Esophagus muscularis mucosa (tissue), 4 donors: ENCODE measurements at regions not wholly inside any gene's neighbourhood (a gene's known extent, or its start where the extent isn't known, plus 50 kb on each side); places are given as distances from the start of the nearest gene placed in this dataset.

Source experiments
- DNase-seq: peaks from one replicate; pipeline ENCODE4 v3.0.0-alpha.2; 2017; ENCODE audit errors: extremely low spot score
- H3K27ac ChIP-seq, 4 donors: fragments of 200-600 bp; sonication (generic); replicated peaks in 1 of 4; 1 replicate in 3 of 4; 2 replicates in 1 of 4; pipeline ENCODE4 v1.5.1; 2016 to 2019; ENCODE audit warnings: mild to moderate bottlenecking in 1 of 4
- H3K27me3 ChIP-seq, 4 donors: fragments of 200-600 bp; sonication (generic); one replicate each; pipeline versions ENCODE4 v1.5.1 to v1.6.0; 2016 to 2019
- H3K36me3 ChIP-seq, 4 donors: fragments of 200-600 bp; sonication (generic); one replicate each; pipeline ENCODE4 v1.5.1; 2016 to 2019
- H3K4me1 ChIP-seq, 4 donors: fragments of 200-600 bp; sonication (generic); one replicate each; pipeline ENCODE4 v1.5.1; 2016 to 2019
- H3K4me3 ChIP-seq, 4 donors: fragments of 200-600 bp; sonication (generic); 1 replicate in 2 of 4; 2 replicates in 2 of 4; pipeline ENCODE4 v1.5.1; 2016 to 2019; ENCODE audit warnings: mild to moderate bottlenecking in 4 of 4, moderate library complexity in 1 of 4
- H3K9me3 ChIP-seq, 4 donors: fragments of 200-600 bp; sonication (generic); 1 replicate in 3 of 4; 2 replicates in 1 of 4; pipeline ENCODE4 v1.5.1; 2016 to 2019
- CTCF ChIP-seq, 3 experiments: fragments of 200-600 bp in 2 of 3; fragments of 450-650 bp in 1 of 3; sonication (generic) in 2 of 3; IDR thresholded peaks; one replicate each; pipeline ENCODE4 v1.5.1; 2017 to 2019; ENCODE audit warnings: antibody characterized with exemption in 3 of 3, mild to moderate bottlenecking in 2 of 3, moderate library complexity in 1 of 3
- EP300 ChIP-seq: sonication (generic); formaldehyde crosslinking; IDR thresholded peaks from one replicate; pipeline ENCODE4 v1.6.1; 2017; ENCODE audit warnings: antibody characterized with exemption
- POLR2A ChIP-seq: fragments of 450-650 bp; IDR thresholded peaks from one replicate; pipeline ENCODE4 v1.6.1; 2017; ENCODE audit warnings: antibody characterized with exemption, moderate library complexity, mild to moderate bottlenecking, low read depth
- POLR2AphosphoS5 ChIP-seq, 2 donors: sonication (generic); formaldehyde crosslinking; IDR thresholded peaks; one replicate each; pipeline ENCODE4 v1.6.1; 2017; ENCODE audit warnings: antibody characterized with exemption in 2 of 2
- WGBS: methylation state at CpG from one replicate; pipeline ENCODE4 v1.1.5; 2018; 5-methylcytosine and 5-hydroxymethylcytosine counted together
- intact Hi-C: fragments of 100-400 bp; cut with DNase I; formaldehyde crosslinking; loops from one replicate; pipeline ENCODE4 v1.15.1; 2023

- Histone ChIP-seq H3K9me3 (no peaks in the 10 kb centered on the region), H3K27me3 (peaks cover 0 to 98% (median 16%) of the 10 kb centered on the region in 4 donors), H3K27ac (no peak overlapping the region), H3K4me3 (no peak overlapping the region), H3K36me3 (no peaks in the 10 kb centered on the region), H3K4me1 (no peaks in the 10 kb centered on the region)
- intact Hi-C loops: no loop called here
- 60% methylated on average over 3 of the region's 3 CpGs for WGBS
- no peak for DNase-seq
- TF ChIP-seq POLR2A (no peak), POLR2AphosphoS5 (IDR thresholded peaks at IDR 0.05) (no peak), CTCF (IDR thresholded peaks at IDR 0.05) (no peak), EP300 (no peak)
Measured at GRCh38 chr1:5386371-5386770, 605.9 kb downstream of the NPHP4 start.

GRCh38 chr1:5385956-5386355, 606.3 kb downstream of the NPHP4 start:
- Histone ChIP-seq H3K4me3 (no peak overlapping the region), H3K9me3 (no peaks in the 10 kb centered on the region), H3K36me3 (no peaks in the 10 kb centered on the region), H3K4me1 (no peaks in the 10 kb centered on the region), H3K27me3 (peaks cover 0 to 98% (median 16%) of the 10 kb centered on the region in 4 donors), H3K27ac (no peak overlapping the region)
- WGBS: 76% methylated on average over 7 of the region's 7 CpGs
- intact Hi-C loops: no loop called here
- DNase-seq: no peak
- no peak for TF ChIP-seq POLR2A
- no peak for TF ChIP-seq EP300
- no peak for TF ChIP-seq CTCF (IDR thresholded peaks at IDR 0.05)
- no peak for TF ChIP-seq POLR2AphosphoS5 (IDR thresholded peaks at IDR 0.05)

DNA sequence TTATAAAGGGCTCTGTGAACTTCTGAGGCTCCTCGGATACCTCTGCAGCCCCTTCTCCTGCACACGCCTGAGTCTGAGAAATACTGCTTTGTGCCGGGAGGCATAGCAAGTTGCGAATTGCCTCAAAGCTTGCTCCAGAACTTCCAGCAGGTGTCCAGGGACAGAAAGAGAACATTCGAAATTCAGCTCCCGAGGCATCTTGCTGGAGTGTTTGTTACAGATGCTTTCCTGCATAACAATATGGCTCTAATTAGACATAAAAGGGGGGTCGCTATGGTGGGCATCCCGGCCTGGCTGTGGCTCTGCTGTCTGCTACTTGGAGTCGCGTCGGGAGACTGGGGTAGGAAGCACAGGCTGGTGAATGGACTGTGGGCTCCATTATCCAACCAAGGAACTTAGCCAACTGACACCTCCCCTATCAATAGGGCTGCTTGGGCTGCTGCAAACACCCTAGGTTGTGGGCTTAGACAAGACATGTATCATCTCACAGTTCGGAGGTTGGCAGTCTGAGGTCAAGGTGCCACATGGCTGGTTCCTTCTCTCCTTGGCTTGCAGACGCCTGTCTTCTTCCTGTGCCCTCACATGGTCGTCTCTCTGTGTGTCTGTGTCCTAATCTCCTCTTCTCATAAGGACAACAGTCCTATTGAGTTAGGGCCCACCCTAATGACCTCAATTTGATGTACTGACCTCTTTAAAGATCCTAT, 607.0 kb downstream of the NPHP4 start:
- TF ChIP-seq EP300 (no peak), POLR2A (no peak), CTCF (IDR thresholded peaks at IDR 0.05) (no peak), POLR2AphosphoS5 (IDR thresholded peaks at IDR 0.05) (no peak)
- no peak for DNase-seq
- intact Hi-C loops: no loop called here
- Histone ChIP-seq H3K4me1 (no peaks in the 10 kb centered on the region), H3K36me3 (no peaks in the 10 kb centered on the region), H3K9me3 (no peaks in the 10 kb centered on the region), H3K4me3 (no peak overlapping the region), H3K27ac (no peak overlapping the region), H3K27me3 (peaks cover 0 to 98% (median 16%) of the 10 kb centered on the region in 4 donors)
- 67% methylated on average over 14 of the region's 14 CpGs for WGBS

DNA sequence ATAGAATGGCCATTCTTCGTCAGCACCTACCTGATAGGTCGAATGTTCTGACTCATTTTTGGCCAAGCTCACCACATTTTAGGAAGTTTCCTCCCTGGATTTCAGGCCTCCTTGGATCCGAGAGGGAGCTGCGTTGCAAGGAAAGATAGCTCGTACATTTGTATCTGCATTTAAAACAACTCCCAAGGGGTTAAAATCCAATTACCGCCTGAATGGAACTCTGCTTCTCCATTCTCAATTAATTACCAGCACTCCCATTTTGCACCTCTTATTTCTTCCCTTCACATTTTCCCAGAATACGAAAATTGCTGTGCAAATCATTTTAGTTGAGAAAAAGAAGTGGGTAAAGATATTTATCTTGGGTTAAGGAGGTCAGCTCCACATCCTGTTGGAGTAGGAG, 610.7 kb downstream of the NPHP4 start:
- H3K27me3 ChIP-seq: peaks cover 0 to 98% (median 5%) of the 10 kb centered on the region in 4 donors
- H3K36me3 ChIP-seq: no peaks in the 10 kb centered on the region
- H3K4me3 ChIP-seq: no peak overlapping the region
- H3K4me1 ChIP-seq: no peaks in the 10 kb centered on the region
- DNase-seq: no peak
- no peak overlapping the region for H3K27ac ChIP-seq
- no peaks in the 10 kb centered on the region for H3K9me3 ChIP-seq
- no peak for TF ChIP-seq EP300
- no peak for TF ChIP-seq POLR2A
- no peak for TF ChIP-seq POLR2AphosphoS5 (IDR thresholded peaks at IDR 0.05)
- no peak for TF ChIP-seq CTCF (IDR thresholded peaks at IDR 0.05)
- WGBS: 79% methylated on average over 7 of the region's 7 CpGs
- intact Hi-C loops: no loop called here
